ENCODE measurements at regions not wholly inside any gene's neighbourhood (a gene's known extent, or its start where the extent isn't known, plus 50 kb on each side); places are given as distances from the start of the nearest gene placed in this dataset.
A peak's percentile ranks its signal among the peaks of the same experiment; 100 is the strongest.

DNA sequence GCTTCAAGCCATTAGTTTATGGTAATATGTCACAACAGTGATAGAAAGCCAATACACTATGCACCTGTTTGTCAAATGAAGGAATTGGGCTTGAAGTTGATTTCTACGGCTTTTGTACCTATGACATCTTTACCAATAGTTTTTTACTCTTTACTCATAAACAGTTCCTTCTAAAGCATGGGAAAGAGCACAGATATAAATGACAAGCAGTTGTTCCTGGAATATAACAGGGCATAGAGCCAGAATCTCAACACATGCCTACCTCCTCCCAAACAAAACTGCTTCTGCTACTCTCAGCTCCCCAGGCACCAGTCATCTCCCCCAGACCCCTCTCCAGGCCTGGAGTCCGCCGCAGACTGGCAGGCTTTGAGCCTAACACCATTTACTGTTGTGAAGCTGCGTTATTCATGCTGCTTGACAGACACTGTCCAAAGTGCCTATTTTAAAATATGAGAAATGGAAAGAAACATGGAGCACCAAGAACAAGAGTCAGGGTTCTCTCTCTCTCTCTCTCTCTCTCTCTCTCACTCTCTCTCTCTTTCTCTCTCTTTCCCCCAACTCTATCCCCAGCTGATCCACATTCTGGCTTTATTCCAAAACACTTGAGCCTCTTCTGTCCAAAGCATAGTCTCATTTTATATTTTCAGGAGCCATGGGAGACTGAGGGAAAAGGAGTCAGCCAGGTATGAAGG, 111.6 kb downstream of the ADRB2 start:
- Histone ChIP-seq H3K4me1 (ENCODE audit: insufficient read depth, low read length) (no peaks in the 10 kb centered on the region; the same call in 1 of the 2 replicates), H3K27ac (ENCODE audit: insufficient read length, low read depth, low read length) (no peak overlapping the region), H3K79me2 (ENCODE audit: insufficient read depth, low read length) (no peaks in the 10 kb centered on the region), H4K8ac (replicated peaks; ENCODE audit: insufficient read length, low read depth, low read length) (no peak overlapping the region), H3K14ac (ENCODE audit: insufficient read depth, low read length) (no peak overlapping the region), H2AFZ (ENCODE audit: low read length) (no peak overlapping the region), H2BK15ac (ENCODE audit: low read depth, low read length) (no peak overlapping the region), H4K20me1 (ENCODE audit: control insufficient read depth, insufficient read depth, insufficient read length) (no peaks in the 10 kb centered on the region), H3K23me2 (ENCODE audit: insufficient read length, low read depth, low read length, poor library complexity, severe bottlenecking) (no peaks in the 10 kb centered on the region), H3K23ac (ENCODE audit: insufficient read length, low read depth, low read length) (no peak overlapping the region), H4K91ac (ENCODE audit: insufficient read length, low read depth, low read length) (no peak overlapping the region), H2BK12ac (ENCODE audit: insufficient read length, low read depth, low read length) (no peak overlapping the region), H3K56ac (ENCODE audit: insufficient read length, low read depth, low read length) (no peak overlapping the region), H3K9me3 (ENCODE audit: control insufficient read depth, low read depth, low read length) (no peaks in the 10 kb centered on the region), H3T11ph (ENCODE audit: low read length) (no peak overlapping the region), H2AK5ac (ENCODE audit: insufficient read length, low read length) (no peak overlapping the region), H3K79me1 (ENCODE audit: insufficient read depth, low read depth, low read length, poor library complexity, severe bottlenecking) (no peaks in the 10 kb centered on the region), H2BK120ac (ENCODE audit: low read depth, low read length, poor library complexity, severe bottlenecking) (no peak overlapping the region), H4K5ac (ENCODE audit: insufficient read length, low read depth, low read length) (no peak overlapping the region), H3K27me3 (ENCODE audit: insufficient read depth, low read length) (no peaks in the 10 kb centered on the region), H2BK5ac (ENCODE audit: insufficient read length, low read length) (no peak overlapping the region), H3K4me2 (ENCODE audit: insufficient read depth, insufficient read length, low read length) (no peak overlapping the region), H2BK20ac (ENCODE audit: low read depth, low read length, poor library complexity, severe bottlenecking) (no peak overlapping the region), H3K4ac (ENCODE audit: low read depth, low read length) (no peak overlapping the region), H3K9ac (ENCODE audit: extremely low read depth, insufficient read length, low read length) (no peak overlapping the region), H3K18ac (ENCODE audit: insufficient read length, low read depth, low read length) (no peak overlapping the region)
- no peak for DNase-seq
- Mint-ChIP-seq H3K36me3 (ENCODE audit: insufficient read depth in 1 of 3, low read depth in 3 of 3) (peaks cover 0 to 6% (median 4%) of the 10 kb centered on the region in 3 experiments; a peak in 4 of 7 replicates), H3K4me3 (no peak overlapping the region), H3K4me1 (peaks cover 20 to 24% of the 10 kb centered on the region in 2 experiments), H3K27me3 (ENCODE audit: low read depth) (peaks cover 2% of the 10 kb centered on the region), H3K27ac (peak overlapping the region in 2 of 3 experiments; percentile 68 to 71; a peak in 2 of 7 replicates), H3K9me3 (peaks cover 3% of the 10 kb centered on the region in 2 experiments; a peak in 2 of 5 replicates)
- WGBS (ENCODE audit: extremely low coverage, insufficient read length, low lambda C conversion rate): no CpG with 5 or more reads among the region's 4 CpGs
- TF ChIP-seq, protein P1, sequence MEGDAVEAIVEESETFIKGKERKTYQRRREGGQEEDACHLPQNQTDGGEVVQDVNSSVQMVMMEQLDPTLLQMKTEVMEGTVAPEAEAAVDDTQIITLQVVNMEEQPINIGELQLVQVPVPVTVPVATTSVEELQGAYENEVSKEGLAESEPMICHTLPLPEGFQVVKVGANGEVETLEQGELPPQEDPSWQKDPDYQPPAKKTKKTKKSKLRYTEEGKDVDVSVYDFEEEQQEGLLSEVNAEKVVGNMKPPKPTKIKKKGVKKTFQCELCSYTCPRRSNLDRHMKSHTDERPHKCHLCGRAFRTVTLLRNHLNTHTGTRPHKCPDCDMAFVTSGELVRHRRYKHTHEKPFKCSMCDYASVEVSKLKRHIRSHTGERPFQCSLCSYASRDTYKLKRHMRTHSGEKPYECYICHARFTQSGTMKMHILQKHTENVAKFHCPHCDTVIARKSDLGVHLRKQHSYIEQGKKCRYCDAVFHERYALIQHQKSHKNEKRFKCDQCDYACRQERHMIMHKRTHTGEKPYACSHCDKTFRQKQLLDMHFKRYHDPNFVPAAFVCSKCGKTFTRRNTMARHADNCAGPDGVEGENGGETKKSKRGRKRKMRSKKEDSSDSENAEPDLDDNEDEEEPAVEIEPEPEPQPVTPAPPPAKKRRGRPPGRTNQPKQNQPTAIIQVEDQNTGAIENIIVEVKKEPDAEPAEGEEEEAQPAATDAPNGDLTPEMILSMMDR (conservative IDR thresholded peaks at IDR 0.05): no peak
